ENCODE measurements at regions not wholly inside any gene's neighbourhood (a gene's known extent, or its start where the extent isn't known, plus 50 kb on each side); places are given as distances from the start of the nearest gene placed in this dataset.

GRCh38 chr22:33221568-33221967, 163.4 kb upstream of the SYN3 start:
- TF ChIP-seq EP300 (IDR thresholded peaks at IDR 0.05) (no peak), POLR2A (IDR thresholded peaks at IDR 0.05) (no peak), CTCF (IDR thresholded peaks at IDR 0.05) (no peak)
- no peaks in the 10 kb centered on the region for H3K9me3 ChIP-seq
- no peaks in the 10 kb centered on the region for H3K4me1 ChIP-seq (ENCODE audit: insufficient read depth)
- no peaks in the 10 kb centered on the region for H3K27me3 ChIP-seq
- H3K27ac ChIP-seq: no peak overlapping the region
- intact Hi-C loops (cut with DNase I): no loop called here
- no peak overlapping the region for H3K4me3 ChIP-seq
- 55 to 63% (median 61%) methylated on average over 3 of the region's 3 CpGs for WGBS, 3 donors
- DNase-seq: no peak
- H3K36me3 ChIP-seq: no peaks in the 10 kb centered on the region

GRCh38 chr22:33220476-33221080, 162.4 kb upstream of the SYN3 start:
- H3K9me3 ChIP-seq: no peaks in the 10 kb centered on the region
- H3K27me3 ChIP-seq: no peaks in the 10 kb centered on the region
- WGBS, 3 donors: 38 to 42% (median 38%) methylated on average over 5 of the region's 5 CpGs
- DNase-seq: no peak
- no peak overlapping the region for H3K27ac ChIP-seq
- TF ChIP-seq POLR2A (IDR thresholded peaks at IDR 0.05) (no peak), CTCF (IDR thresholded peaks at IDR 0.05) (no peak), EP300 (IDR thresholded peaks at IDR 0.05) (no peak)
- H3K4me3 ChIP-seq: no peak overlapping the region
- no peaks in the 10 kb centered on the region for H3K36me3 ChIP-seq
- H3K4me1 ChIP-seq (ENCODE audit: insufficient read depth): no peaks in the 10 kb centered on the region
- intact Hi-C loops (cut with DNase I): no loop called here

GRCh38 chr22:33219648-33220384, 161.6 kb upstream of the SYN3 start:
- no peaks in the 10 kb centered on the region for H3K27me3 ChIP-seq
- no peaks in the 10 kb centered on the region for H3K4me1 ChIP-seq (ENCODE audit: insufficient read depth)
- intact Hi-C loops (cut with DNase I): no loop called here
- H3K36me3 ChIP-seq: no peaks in the 10 kb centered on the region
- TF ChIP-seq CTCF (IDR thresholded peaks at IDR 0.05) (no peak), POLR2A (IDR thresholded peaks at IDR 0.05) (no peak), EP300 (IDR thresholded peaks at IDR 0.05) (no peak)
- no peak overlapping the region for H3K27ac ChIP-seq
- H3K9me3 ChIP-seq: no peaks in the 10 kb centered on the region
- H3K4me3 ChIP-seq: no peak overlapping the region
- no peak for DNase-seq
- WGBS, 3 donors: 36 to 54% (median 47%) methylated on average over 8 of the region's 8 CpGs

GRCh38 chr22:33213383-33214075, 155.3 kb upstream of the SYN3 start:
- Histone ChIP-seq H3K4me3 (no peak overlapping the region), H3K4me1 (ENCODE audit: insufficient read depth) (no peaks in the 10 kb centered on the region), H3K36me3 (no peaks in the 10 kb centered on the region), H3K27me3 (no peaks in the 10 kb centered on the region), H3K27ac (no peak overlapping the region), H3K9me3 (no peaks in the 10 kb centered on the region)
- 83 to 89% (median 84%) methylated on average over 15 of the region's 15 CpGs for WGBS, 3 donors
- intact Hi-C loops (cut with DNase I): no loop called here
- no peak for DNase-seq
- TF ChIP-seq CTCF (IDR thresholded peaks at IDR 0.05): no peak
- no peak for TF ChIP-seq POLR2A (IDR thresholded peaks at IDR 0.05)
- TF ChIP-seq EP300 (IDR thresholded peaks at IDR 0.05): no peak

All from ovary (tissue), 7 donors.